ENCODE measurements at regions not wholly inside any gene's neighbourhood (a gene's known extent, or its start where the extent isn't known, plus 50 kb on each side); places are given as distances from the start of the nearest gene placed in this dataset.

DNA sequence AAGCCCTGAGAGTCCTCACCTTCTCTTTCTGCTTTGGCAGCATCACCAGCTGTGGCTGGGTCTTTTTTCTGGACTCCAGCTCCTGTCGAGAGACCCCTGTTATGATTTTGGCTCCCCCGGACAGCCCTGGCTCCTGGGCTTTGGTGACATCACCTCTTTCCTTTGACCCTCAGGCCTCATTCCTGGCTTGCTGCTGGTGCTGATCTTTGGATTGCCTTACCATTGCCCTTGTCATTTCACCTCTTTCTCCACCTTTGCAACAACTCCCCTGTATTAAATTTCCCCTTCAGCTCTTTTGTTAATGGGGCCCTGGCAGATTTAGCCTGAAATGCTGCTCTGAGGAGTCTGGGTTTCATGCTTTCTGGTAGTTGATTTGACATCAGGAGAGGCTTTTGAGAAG, 322.8 kb downstream of the ZSWIM6 start:
- no peak for DNase-seq

DNA sequence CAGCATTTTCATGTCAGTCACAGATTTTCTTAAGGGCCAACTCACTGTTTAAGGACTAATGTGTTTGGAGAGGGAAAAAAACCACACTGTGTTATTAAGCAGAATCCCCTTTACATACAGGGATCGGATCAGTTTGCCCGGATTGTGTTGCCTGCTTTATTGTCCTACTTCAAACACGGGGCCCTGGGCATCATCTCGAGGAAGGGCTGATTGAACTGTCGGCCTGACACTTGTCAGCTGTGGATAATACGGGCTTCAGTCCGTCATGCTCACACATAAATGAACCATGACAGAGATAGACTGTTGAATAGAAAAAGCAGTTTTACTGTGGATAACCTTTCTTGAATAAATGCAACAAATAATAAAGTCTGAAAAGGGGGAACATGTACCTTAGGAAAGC, 325.0 kb downstream of the ZSWIM6 start:
- no peak for DNase-seq

DNA sequence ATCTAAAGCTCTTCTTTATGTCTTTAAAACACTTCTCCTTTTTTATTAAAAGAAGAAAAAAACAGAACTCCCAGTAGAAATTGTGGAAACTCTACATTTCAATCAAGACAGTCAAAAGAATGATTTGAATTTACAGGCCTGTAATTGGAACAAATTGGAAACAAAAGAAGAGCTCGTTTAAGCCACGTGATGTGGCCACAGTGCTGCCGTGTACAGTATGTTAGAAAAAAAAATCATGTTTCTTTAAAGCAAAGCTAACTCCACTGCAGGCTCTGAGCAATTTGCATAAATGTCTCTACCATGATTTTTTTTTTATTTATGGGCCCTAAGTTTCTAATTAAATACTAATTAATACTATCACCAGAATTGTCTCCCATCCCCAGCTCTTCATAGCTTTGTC, 325.6 kb downstream of the ZSWIM6 start:
- no peak for DNase-seq

DNA sequence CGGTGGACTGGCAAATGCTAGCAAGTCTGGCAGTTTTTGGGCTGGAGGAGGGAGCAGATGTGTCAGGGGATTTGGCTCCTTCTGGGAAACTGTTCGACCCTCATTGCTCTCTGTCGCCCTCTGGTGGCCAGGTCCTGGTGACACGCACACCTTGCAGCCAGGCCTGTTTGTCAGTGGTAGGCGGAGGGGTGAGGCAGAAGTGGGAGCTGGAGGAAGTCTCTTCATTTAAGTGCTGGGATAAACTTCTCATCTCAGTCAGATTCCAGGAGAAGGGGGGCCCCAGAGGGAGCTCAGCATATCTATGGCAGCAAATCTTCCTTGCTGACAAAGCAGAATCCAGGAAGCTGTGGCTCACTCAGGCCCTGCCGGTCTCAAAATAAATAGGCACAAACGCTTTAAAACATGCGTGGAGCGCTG, 326.5 kb downstream of the ZSWIM6 start:
- DNase-seq: peak; percentile 46

DNA sequence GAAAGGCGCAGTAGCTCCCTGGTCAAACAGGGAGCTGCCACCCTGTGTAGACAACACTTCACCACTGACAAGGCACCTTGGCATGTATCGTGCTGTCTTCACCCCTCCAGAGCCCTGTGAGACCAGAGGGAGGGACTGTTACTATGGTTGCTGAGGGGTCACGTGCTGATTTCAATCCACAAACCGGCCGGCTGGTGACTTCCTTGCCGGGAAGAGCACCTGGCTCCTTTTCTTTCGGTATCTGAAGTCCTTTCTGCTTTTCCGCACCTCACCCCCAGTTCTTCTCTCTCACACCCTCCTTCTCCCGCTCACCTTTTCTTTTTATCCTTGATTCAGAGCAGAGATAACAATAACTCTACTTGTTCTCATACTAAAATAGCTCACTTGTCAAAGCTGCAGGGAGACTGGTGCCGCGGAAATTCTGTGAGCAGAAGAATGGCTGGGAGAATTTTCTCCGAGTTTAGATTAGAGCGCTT, 327.2 kb downstream of the ZSWIM6 start:
- DNase-seq: no peak

DNA sequence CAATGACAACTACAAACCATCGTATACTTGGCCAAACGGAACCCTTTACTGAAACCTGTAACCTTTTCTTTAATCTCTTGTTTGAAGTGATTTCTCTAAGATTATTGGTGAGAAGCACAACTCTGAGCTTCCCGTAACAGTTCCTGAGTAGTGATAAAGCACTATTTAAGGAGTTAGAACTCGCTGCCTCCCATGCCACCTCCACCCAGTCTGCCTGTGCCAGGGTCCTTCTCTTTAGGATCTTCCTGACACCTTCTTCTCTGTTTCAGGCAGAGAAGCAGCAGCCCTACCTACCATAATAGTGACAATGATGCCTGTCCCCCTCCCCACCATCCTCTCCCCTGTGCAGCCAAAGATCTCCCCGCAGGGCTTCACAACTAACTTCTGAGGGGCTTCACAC, 330.6 kb downstream of the ZSWIM6 start:
- no peak for DNase-seq

DNA sequence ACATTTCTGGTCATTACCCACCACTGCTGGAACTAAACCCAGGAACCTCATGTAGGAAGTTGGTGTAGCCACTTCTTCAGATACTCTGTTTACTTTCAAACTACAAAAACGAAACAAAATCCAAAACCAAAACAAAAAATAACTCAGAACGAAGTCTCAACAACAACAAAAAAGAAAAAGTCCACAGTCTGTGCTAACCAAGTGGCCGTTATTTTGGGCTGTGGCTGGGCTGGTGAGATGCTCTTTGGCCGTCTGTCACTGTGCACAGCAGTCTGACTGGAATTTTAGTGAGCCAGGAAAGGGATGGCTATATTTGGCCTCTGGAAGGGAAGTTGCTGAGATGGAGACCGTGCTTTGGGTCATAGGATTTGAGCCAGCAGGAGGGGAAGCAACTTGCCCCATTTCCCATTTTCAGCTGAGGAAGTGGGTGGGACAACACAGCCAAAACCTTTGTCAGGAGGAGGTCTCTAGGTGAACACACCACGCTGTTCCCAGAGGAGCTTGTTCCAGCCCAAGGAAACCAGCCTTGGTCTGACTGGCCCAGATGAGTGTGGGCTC, 334.1 kb downstream of the ZSWIM6 start:
- DNase-seq: no peak

DNA sequence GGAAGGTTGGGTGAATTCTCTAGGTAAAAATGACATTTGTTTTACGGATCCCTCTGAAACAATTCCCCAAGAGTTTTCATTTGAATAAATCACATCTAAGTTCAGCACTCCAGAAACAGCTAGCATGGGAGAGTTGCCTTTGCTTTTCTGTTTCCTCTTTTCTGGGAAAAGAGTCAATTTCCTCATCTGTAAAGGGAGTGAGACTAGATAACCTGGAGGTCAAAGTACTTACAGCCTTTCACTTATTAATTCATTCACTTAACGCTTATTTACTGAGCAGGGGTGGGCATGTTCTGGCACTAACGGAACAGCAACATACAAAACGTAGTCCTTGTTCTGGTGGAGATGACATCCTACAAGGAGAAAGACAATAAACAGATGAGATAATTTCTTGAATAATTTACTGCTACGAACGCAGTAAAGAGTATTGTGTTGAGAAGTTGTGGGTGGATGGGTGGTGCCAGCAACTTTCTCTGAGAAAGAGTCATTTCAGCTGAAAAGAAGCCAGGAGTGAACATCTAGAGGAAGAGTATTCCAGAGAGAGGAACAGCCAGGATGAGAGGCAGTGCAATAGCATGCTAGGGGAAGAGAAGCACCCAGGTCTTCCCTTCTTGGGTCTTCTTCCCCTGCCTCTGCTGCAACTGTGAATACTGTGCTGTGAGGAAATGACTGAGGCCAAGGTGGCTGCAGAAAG, 335.6 kb downstream of the ZSWIM6 start:
- no peak for DNase-seq

DNA sequence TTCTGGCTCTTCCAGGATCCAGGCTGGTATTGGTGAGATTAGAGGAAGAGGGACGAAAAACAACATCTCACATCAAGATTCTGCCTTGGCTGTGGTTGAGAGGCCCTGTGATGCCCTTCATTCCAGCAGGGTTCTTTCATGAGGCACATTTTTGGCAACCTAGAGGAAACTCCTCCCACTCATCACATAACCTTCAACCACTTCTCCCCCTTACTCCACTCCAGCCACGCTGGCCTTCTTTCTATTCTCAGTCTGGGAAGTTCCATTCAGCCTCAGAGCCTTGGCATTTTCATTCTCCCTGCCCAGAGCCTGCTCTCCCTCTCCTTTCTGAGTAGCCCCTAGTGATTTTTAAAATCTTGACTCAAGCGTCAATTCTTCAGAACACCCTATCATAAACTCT, 337.5 kb downstream of the ZSWIM6 start:
- DNase-seq: no peak

DNA sequence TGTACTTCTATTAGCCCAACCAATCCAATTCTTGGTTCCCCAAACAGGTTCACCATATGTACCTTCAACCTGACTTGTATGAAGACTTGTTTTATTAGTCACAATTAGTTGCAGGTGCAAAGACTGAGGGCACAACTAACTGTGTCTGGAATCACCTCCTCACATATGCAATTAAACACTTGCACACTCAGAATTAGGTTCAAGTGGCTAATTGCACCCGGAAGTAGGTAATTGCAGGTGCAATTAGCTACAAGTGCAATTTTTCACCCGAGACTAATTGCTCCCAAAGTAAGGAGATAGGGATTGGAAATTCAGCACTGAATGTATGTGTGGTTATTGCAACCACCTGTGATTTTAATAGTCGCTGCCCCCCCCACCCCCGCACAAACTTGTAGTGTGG, 338.9 kb downstream of the ZSWIM6 start:
- no peak for DNase-seq

DNA sequence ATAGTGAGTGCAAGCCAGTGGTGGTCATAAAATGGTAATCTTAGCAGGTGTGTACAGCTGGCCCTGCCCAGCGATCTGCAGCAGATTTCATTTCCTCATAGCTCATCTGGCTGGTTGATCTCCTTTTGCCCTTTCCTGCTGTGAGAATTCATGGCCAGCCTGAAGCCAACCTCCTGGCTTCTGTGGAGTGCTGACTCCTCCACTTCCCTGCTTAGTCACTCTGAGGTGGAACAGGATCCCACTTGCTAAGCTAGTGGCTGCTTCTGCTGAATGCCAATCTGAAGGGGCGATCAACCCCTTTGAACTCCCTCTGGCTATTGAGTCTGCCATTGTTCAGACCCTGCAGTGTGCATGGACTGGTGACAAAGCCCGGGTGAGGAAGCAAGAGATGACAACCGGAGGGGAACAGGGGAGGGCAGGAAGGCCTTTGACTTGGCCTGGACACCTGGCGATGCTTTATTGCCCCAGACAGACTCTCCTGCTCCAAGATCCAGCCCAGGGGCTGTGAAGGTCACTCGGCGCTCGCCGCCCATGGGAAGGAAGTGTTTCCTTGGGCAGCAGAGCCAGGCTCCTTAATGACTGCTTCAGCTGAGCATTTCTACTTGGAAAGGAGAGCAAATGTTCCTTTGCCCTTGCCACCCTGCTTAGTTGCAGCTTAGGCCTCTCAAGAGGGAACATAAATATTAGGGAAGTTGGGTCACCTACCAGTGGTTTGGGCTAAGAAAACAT, 341.1 kb downstream of the ZSWIM6 start:
- DNase-seq: no peak

DNA sequence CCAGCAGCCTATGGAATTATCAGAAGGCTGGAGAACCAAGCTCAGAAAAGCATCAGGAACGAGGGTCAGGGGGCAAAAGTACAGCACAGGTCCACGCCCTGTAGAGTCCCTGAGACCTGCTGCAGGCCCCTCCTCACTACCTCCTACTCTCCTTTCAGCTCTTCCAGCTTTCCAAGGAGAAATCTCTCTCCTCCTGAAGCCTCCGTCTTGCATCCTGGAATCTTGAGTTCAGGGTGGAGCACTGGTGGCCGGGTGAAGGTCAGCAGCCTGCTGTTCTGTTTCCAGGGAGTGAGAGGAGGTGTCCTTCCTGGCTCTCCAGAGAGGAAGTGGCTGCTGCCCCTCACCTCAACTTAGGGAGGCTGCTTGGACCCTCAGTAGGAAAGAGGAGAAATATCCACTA, 342.3 kb downstream of the ZSWIM6 start:
- no peak for DNase-seq

DNA sequence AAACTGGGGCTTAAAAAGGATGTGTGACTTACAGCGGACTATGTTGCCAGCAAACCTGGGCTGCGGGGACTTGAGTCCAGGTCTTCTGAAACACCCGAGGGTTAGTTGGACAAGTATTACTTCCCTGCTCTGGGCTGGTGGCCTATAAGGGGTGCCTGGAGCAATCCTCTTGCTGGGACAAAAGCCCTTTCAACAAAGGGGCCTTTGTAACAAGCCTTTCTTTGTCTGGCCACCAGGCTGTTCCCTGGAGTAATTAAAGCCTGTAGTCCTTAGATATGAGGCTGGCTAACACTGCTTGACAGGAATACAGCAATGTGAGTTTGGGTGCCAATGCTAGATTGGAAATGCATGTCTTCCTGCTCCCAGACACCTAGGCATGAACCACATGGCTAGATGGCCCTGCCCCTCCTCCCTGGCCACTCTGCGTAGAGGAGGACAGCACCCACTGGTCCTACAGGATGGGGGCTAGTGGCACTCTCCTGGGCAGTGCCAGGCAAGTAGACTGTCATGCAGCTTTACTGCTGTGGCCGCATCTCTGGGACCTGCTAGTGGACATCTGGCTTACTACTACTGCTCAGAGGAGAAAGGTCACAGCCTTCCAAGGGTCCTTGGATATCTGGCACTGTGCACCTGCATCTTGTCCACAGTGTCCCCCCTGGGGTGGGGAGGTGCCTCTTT, 343.1 kb downstream of the ZSWIM6 start:
- no peak for DNase-seq

DNA sequence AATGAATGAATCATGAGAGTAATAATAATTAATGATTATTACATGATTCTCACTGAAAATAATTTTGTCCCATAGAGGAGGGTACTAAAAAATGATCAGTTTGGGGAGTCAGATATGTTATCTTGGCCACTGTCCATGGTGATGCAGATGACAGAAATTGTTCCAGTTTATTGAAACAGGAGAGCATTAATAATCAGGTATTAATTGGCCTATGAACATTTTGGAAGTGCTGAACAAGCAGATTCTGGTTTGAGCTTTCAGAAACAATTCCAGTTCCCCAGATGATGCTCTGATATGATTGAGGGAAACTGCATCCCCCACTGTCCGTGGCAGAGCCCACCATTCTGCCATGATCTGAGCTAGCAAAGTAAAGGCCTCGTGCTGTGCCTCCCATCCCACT, 345.2 kb downstream of the ZSWIM6 start:
- no peak for DNase-seq

DNA sequence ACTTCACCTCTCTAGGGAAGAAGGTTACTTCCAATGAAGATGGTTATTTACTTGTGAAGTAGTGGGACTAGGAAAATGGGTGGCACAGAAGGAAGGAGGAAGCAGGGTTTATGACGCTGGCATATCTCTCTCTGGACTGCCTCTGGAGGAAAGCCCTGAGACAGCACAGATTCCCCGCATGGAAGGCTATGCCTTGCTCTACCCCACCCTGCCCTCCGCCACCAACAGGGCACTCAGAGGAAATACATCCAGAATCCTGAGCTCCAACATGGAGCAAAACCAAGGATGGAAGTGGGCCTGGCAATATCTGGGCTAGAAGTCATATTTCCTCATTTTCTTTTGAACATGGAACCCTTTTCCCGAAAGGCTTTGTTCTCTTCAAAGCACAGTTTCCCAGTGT, 346.9 kb downstream of the ZSWIM6 start:
- no peak for DNase-seq

DNA sequence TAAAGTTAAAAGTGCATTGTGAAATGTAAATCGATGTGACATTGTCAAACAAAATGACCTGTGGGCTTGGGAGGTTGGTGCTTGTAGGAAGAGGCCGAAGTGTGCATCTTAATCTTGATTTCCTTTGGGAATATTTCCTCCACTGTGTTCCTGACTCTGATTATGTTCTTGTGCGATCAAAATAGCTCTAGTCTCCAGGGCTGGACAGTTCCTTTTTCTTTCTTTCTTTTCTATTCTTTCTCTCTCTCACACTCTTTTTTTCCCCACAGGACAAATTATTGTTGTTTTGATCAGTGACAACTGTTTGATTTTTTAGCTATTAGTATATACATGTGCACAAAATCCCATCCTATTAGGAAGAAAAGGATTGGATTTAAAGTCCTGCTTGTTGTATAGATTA, 347.5 kb downstream of the ZSWIM6 start:
- DNase-seq: no peak

DNA sequence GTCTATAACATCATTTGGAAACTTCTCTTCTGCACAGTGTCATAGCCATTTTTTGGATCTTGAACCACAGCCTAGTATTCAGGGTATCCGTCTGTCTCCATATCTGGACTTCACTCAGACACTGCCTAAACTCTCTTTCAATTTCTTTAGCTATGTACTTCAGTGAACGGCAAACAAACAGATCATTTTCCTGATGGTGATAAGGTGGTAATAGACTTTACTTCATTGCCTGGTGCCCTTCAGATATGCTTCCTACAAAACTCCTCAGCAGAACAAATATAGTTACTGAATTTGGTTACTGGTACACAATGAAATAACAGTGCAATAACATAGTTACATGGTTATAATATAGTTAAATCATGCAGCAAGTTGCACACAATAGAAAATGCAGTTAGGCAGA, 348.2 kb downstream of the ZSWIM6 start:
- DNase-seq: no peak

DNA sequence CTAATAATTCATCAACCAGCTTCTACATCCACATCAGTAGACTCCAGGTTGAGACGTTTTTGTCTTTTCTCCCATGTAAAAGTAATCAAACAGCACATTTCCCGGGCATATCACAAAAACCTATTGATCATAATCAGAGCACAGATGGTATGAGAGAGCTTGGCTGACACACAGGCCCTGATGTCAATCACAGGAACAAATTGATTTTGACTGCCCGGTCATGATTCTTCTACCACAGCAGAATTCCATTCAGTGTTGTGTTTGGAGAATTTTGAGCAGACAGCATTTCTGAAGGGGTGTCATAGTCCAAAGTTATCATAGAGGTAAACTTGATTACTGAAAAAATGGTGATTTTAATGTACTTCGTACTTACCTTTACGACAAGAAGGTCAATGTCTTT, 351.1 kb downstream of the ZSWIM6 start:
- no peak for DNase-seq

DNA sequence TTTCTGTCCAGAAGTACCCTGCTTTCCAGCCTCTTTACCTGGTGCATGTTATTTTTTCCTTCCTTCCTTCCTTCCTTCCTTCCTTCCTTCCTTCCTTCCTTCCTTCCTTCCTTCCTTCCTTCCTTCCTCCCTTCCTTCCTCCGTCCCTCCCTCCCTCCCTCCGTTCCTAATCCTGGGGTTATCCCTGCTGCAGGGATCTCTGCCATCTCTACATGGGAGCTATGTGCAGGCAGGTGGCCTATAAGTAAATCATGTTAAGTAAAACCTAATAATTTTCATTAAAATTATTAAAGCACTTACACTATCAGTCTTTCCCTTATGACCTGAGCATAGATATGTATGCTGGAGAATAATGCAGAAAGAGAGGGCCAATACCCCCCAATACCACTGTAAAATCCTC, 351.9 kb downstream of the ZSWIM6 start:
- no peak for DNase-seq

DNA sequence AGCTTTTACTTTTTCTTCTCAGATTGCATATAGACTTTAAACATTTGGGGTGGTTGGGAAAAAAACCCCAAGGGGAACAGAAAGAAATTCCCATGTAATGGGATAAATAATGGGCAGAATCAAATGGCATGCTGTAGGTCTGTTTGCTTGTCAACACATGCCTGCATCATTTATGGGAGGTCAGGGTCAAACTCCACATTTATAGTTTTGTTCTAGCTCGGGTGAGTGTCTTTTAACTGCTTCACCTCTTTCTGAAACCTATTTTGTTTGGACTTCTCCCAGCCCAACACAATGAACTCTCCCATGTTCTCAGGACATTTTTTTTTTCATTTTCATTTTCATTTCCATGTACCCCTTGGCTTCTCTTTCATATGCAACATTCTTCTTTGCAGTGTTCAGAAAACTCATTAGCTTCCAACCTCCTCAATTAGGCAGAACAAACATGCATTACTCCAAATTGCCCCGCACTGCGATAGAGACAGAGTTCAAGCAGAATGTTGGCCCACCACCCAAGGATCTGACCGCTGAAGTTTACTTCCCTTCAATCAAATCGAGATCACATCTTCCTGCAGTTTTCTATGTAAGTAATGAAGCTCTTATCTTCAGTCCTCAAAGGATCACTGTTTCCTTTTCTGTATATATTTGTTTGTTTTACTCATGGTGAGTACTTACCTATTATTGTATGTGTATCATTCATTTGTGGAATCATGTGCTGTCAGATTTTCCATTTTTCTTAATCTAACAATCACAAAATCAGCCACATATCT, 354.6 kb downstream of the ZSWIM6 start:
- DNase-seq: no peak

DNA sequence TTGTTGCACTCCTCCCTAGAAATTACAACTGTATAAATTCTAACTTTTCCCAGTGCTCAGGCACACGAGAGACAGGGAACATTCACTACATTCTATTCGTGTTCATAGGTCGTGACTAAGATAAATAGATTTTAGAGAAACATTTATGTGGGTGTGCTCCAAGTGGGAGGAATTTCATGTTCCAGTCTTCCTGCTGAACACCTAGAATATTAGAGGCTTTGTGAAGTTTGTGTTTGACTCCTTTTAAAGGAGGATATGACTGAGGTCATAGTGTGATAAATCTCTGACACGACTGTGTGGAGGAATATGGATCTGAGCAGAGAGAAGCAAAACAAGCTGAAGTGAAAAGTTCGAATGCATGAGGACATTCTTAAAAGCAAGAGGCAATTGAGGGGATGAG, 355.3 kb downstream of the ZSWIM6 start:
- DNase-seq: no peak

DNA sequence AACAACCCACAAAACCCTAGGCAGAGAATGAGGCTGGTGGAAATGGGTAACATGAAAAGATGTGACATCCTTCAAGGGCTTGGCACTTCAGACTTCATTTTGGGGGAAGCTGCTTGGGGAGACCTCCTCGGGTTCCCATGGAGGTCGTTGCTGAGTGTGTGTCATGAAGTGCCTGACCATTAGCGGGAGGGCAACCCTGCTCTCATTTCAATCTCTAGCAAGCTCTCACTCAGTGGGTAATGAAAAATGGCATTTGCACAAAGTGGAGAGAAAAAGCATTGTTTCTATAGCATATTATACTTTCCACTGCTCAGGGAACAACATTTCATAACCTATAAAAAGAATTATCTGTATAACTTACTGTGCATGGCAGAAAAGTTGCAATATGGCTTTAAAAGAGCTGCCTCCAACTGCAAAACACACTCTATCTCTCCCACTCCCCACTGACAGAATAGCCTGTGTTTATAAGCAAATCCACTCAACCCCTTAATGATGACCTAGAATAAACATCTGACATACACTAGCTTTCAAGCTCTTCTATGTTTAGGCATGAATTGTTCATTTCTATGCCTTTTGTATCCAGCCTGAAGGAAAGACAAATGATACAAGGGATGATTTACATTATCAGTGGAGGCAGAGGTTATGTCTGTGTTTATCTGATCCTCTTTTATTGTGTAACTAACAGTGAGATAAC, 357.2 kb downstream of the ZSWIM6 start:
- no peak for DNase-seq
